GM18873 (cell line): ENCODE measurements at regions not wholly inside any gene's neighbourhood (a gene's known extent, or its start where the extent isn't known, plus 50 kb on each side); places are given as distances from the start of the nearest gene placed in this dataset.

Experiments
- ATAC-seq: cut with Tn5 transposase; IDR thresholded peaks from one replicate; pipeline ENCODE4 v1.9.1; 2021; ENCODE audit warnings: mild to moderate bottlenecking, moderate library complexity, moderate number of reproducible peaks; ENCODE audit not compliant: unreplicated experiment, low FRiP score

- ATAC-seq, result no peak
These were observed 113.0 kb upstream of the COPS8 start for GRCh38 chr2:236972491-236973342.

GRCh38 chr2:236973343-236973980, 112.2 kb upstream of the COPS8 start:
- no peak for ATAC-seq

- ATAC-seq, result no peak
These were observed 111.5 kb upstream of the COPS8 start for GRCh38 chr2:236974148-236974547.

GRCh38 chr2:236974752-236975151, 110.9 kb upstream of the COPS8 start:
- no peak for ATAC-seq

DNA sequence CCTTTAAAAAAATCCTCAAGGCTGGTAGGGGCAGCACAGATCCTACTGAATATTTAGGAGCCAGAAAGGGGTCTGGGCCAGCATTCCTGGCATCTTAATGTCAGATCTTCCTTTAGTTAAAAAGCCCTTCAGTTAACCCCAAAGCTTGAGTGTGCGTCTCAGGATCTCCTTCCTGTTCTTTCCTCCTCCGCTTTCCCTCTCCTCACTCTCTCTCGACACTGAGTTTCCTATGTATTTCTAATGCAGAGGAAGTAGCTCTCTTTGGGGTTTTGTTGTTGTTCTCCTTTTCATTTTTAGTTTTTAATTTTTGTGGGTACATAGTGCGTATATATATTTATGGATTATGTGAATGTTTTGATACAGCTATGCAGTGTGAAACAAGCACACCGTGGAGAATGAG, 109.9 kb upstream of the COPS8 start:
- ATAC-seq, result no peak

DNA sequence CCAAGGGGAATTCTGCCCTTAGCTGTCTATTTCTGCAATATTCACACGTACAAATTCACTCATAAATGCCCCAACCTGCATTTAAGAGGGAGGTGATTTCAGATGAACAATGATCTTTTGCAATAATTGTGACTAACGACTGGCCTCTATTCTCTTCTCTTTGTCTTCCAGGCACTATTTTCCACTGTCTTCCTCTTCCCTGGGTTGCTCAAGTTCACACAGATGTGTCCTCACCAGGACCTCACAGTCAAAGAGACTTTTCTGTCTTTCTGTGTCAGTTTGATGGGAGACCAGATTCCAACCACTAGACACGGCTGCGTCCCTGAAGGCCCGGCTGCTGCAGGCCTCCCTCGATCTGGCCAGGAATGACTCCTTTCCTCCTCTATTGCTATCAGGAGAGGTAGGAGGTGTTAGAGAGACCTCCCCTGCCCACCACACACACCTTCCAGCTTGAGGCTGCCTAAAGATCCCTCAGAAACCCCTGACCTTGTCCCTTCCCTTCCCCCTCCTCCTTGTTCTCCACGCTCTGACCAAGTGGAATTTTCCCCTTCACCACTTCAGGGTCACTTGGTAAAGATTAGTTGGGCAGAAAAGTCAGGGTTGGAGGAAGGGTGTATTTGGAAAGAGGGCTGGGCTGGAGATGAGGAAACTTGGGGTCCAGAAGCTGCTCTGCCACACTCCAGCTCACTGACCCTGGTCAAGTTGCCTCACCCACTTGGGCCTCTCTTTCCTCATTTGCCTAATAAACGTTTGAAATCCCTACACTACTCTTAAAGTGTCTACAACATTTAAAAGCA, 109.2 kb upstream of the COPS8 start:
- no peak for ATAC-seq

DNA sequence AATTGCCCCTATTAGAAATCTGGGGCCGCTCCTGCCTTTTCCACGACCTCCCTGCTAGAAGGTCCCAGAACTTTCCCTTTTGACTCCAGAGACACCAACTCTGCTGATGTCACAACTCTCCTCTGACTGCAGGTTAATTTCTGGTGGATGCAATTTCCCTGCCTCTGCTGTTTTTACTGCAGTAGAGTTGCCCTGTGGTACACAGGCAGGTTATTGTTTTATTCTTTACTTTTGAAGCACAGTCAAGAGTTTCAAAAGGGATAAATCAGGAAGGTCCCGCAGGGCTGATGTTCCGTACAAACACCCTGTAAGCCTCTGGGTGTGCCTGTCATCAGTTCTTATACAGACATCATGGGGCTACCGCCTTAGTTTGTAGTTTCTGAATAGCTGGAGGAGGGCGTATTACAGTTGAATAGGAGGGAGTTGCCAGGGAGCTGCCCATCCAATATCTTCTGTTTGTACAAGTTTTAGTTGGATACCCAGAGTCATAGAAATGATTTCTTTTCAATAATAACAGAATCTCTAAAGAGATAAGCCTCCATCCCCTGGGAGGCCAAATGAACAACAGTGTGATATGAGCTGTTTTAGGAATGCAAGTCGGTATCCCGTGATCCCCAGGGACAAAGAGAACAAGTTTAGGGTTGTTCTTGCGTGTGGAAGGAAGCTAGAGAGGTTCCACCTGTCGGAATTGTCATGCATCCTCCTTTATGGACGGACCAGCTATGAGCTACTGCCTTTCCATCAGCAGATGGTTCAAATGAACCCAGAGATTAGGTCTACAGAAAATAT, 108.4 kb upstream of the COPS8 start:
- no peak for ATAC-seq

GRCh38 chr2:236977852-236978398, 107.8 kb upstream of the COPS8 start:
- no peak for ATAC-seq

GRCh38 chr2:236979664-236980063, 106.0 kb upstream of the COPS8 start:
- ATAC-seq, result no peak

GRCh38 chr2:236980961-236981360, 104.7 kb upstream of the COPS8 start:
- ATAC-seq, result no peak

- no peak for ATAC-seq
These were observed 103.8 kb upstream of the COPS8 start for GRCh38 chr2:236981701-236982485.

GRCh38 chr2:236982693-236983455, 102.8 kb upstream of the COPS8 start:
- no peak for ATAC-seq

DNA sequence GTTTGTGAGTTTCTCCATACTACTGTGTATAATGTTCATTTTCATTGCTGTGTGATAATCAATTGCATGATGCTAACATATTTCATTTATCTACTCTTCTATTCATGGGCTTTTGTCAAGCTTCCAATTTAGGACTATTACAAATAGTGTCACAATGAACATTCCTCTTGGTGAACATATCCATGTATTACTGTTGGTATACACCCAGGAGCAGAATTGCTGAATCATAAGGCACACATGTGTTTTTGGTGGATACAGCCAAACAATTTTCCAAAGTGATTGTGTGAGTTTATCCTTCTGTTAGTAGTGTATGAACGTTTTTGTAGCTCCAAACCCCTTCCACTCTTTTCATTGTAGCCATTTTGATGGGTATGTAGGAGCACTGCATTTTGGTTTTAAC, 101.6 kb upstream of the COPS8 start:
- ATAC-seq, result no peak

DNA sequence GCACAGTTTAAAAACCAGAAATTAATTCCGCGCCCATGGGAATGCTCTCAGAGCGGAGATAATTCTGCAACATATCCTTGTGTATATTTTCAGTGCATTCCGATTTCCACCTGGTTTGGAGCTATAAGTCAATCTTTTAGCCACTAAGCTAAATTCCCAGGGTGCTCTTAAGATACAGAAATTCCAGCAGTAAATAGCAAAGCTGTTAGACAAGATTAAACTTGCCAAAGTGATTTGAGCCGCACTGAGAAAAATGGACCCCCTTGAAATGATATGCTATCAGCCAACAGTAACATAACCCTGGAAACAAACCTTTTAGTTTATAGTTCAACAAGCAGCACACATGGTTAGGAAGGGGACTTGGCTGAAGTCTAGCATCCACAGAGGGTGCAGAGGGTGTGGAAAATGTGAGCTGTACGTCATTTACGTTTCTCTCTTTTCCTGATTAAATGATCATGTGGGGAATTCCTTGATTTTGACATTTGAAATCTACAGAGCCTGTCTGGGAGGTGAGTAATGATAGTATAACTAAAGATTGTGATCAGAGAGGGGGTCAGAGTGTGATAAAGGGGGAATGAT, 99.8 kb upstream of the COPS8 start:
- ATAC-seq, result no peak

DNA sequence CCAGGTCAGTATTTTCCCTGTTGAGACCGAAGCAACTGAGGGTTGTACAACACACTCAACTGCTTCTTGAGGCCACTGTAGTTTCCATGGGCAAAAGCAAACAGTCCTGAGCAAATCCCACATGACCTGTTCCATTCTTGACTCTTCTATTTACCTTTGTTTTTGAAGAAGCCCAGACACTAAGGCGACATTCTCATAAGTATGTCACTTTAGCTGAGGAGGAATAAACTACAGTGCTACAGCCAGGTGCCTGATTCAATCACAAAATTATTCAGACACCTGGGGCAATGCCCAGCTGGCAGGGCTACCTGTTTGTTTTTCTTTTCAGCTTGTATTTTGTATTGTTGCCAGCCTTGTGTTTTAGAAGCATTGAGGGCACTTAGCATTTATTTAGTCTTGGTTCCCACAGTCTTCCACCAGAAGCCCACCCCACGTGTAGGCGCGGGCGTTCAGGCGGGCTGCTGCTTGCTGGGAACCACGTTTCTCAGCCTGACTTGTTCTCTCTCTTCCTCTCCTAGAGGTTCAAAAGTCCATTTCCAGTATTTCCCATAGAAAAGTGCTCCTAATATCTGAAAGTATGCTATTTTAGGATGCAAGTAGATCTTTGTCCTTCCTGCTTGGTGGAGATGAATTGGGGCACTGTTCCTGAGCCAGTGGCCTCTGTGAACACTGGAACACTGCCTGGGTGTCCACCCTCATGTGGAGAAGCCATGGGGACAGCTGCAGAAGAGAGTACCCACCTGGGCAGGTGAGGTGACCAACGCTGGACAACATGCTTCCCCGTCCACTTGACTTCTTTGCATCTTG, 99.0 kb upstream of the COPS8 start:
- no peak for ATAC-seq

- ATAC-seq, result no peak
These were observed 97.5 kb upstream of the COPS8 start for GRCh38 chr2:236988216-236988615.
